Smooth muscle cell (in vitro differentiated cells): ENCODE measurements at regions not wholly inside any gene's neighbourhood (a gene's known extent, or its start where the extent isn't known, plus 50 kb on each side); places are given as distances from the start of the nearest gene placed in this dataset.
A peak's percentile ranks its signal among the peaks of the same experiment; 100 is the strongest.

Source experiments
- DNase-seq: peaks from one replicate; lab custom pipeline; 2025; ENCODE audit not compliant: unreplicated experiment; lab: John Stamatoyannopoulos, UW
- H2AFZ ChIP-seq: fragments of 200-600 bp; sonication (generic); 2 replicates; pipeline ENCODE4 v1.6.0; 2016; ENCODE audit warnings: antibody characterized with exemption, low read depth, mild to moderate bottlenecking
- H3F3A ChIP-seq: fragments of 200-600 bp; sonication (generic); 2 replicates; pipeline ENCODE4 v1.6.0; 2017; ENCODE audit warnings: antibody characterized with exemption, low read depth
- H3K27ac ChIP-seq: fragments of 200-600 bp; sonication (generic); 2 replicates; pipeline ENCODE4 v1.5.1; 2016; ENCODE audit warnings: low read depth, mild to moderate bottlenecking
- H3K27me3 ChIP-seq: fragments of 200-600 bp; sonication (generic); 2 replicates; pipeline ENCODE4 v1.6.1; 2016; ENCODE audit warnings: low read depth, mild to moderate bottlenecking
- H3K36me3 ChIP-seq: fragments of 200-600 bp; sonication (generic); 2 replicates; pipeline ENCODE4 v1.5.1; 2016; ENCODE audit warnings: low read depth
- H3K4me1 ChIP-seq: fragments of 200-600 bp; sonication (generic); 2 replicates; pipeline ENCODE4 v1.5.1; 2016; ENCODE audit warnings: low read depth
- H3K4me2 ChIP-seq: fragments of 200-600 bp; sonication (generic); 2 replicates; pipeline ENCODE4 v1.6.0; 2016; ENCODE audit warnings: mild to moderate bottlenecking
- H3K4me3 ChIP-seq: fragments of 200-600 bp; sonication (generic); 2 replicates; pipeline ENCODE4 v1.5.1; 2016; ENCODE audit warnings: mild to moderate bottlenecking
- H3K79me2 ChIP-seq: fragments of 200-600 bp; sonication (generic); 2 replicates; pipeline ENCODE4 v1.6.0; 2016; ENCODE audit warnings: low read depth, mild to moderate bottlenecking
- H3K9ac ChIP-seq: fragments of 200-600 bp; sonication (generic); 2 replicates; pipeline ENCODE4 v1.6.0; 2016; ENCODE audit warnings: low read depth
- H3K9me3 ChIP-seq: fragments of 200-600 bp; sonication (generic); replicated peaks from 2 replicates; pipeline ENCODE4 v1.5.1; 2016; ENCODE audit warnings: low read depth
- H4K20me1 ChIP-seq: fragments of 200-600 bp; sonication (generic); 2 replicates; pipeline ENCODE4 v1.6.0; 2016; ENCODE audit warnings: low read depth
- CTCF ChIP-seq: fragments of 200-600 bp; sonication (generic); IDR thresholded peaks from 2 replicates; pipeline ENCODE4 v1.5.1; 2017; ENCODE audit warnings: borderline replicate concordance, mild to moderate bottlenecking, antibody characterized with exemption; ENCODE audit not compliant: insufficient read depth, poor library complexity, severe bottlenecking
- WGBS: methylation state at CpG from one replicate; pipeline ENCODE4 v1.1.7; 2016; ENCODE audit warnings: low lambda C conversion rate; 5-methylcytosine and 5-hydroxymethylcytosine counted together

- Histone ChIP-seq H3K4me2 (peak overlapping the region; percentile 54), H3K4me1 (no peaks in the 10 kb centered on the region), H3K36me3 (no peaks in the 10 kb centered on the region), H3K79me2 (no peaks in the 10 kb centered on the region), H3K9ac (no peak overlapping the region), H4K20me1 (no peaks in the 10 kb centered on the region), H2AFZ (peak overlapping the region; percentile 26), H3K4me3 (no peak overlapping the region), H3K27me3 (no peaks in the 10 kb centered on the region), H3K9me3 (no peaks in the 10 kb centered on the region), H3F3A (no peaks in the 10 kb centered on the region), H3K27ac (no peak overlapping the region)
- no peak for DNase-seq
- WGBS: 63% methylated on average over 6 of the region's 6 CpGs
- no peak for TF ChIP-seq CTCF
Measured at GRCh38 chr1:244137725-244138124, 86.6 kb downstream of the ZBTB18 start.

GRCh38 chr1:244138399-244138798 lies 87.3 kb downstream of the ZBTB18 start:
- H3F3A ChIP-seq: no peaks in the 10 kb centered on the region
- no peaks in the 10 kb centered on the region for H3K4me1 ChIP-seq
- H3K27ac ChIP-seq: no peak overlapping the region
- H3K36me3 ChIP-seq: no peaks in the 10 kb centered on the region
- no peak for TF ChIP-seq CTCF
- H3K9me3 ChIP-seq: no peaks in the 10 kb centered on the region
- H3K4me3 ChIP-seq: no peak overlapping the region
- H3K27me3 ChIP-seq: no peaks in the 10 kb centered on the region
- H3K79me2 ChIP-seq: no peaks in the 10 kb centered on the region
- H3K4me2 ChIP-seq: no peak overlapping the region
- no peak overlapping the region for H2AFZ ChIP-seq
- no peaks in the 10 kb centered on the region for H4K20me1 ChIP-seq
- DNase-seq: no peak
- no peak overlapping the region for H3K9ac ChIP-seq
- 83% methylated on average over 7 of the region's 7 CpGs for WGBS

- H3K27ac ChIP-seq: no peak overlapping the region
- TF ChIP-seq CTCF: no peak
- WGBS: 80% methylated on average over 16 of the region's 16 CpGs
- no peaks in the 10 kb centered on the region for H4K20me1 ChIP-seq
- H2AFZ ChIP-seq: no peak overlapping the region
- H3K36me3 ChIP-seq: no peaks in the 10 kb centered on the region
- H3K9me3 ChIP-seq: no peaks in the 10 kb centered on the region
- no peaks in the 10 kb centered on the region for H3K27me3 ChIP-seq
- no peak overlapping the region for H3K9ac ChIP-seq
- no peaks in the 10 kb centered on the region for H3K4me1 ChIP-seq
- DNase-seq: no peak
- H3K4me3 ChIP-seq: no peak overlapping the region
- H3F3A ChIP-seq: no peaks in the 10 kb centered on the region
- H3K79me2 ChIP-seq: no peaks in the 10 kb centered on the region
- H3K4me2 ChIP-seq: no peak overlapping the region
Measured at GRCh38 chr1:244139655-244140054, 88.6 kb downstream of the ZBTB18 start.

GRCh38 chr1:244140420-244140819 lies 89.3 kb downstream of the ZBTB18 start:
- no peak overlapping the region for H3K27ac ChIP-seq

More at GRCh38 chr1:244140420-244140819, 89.3 kb downstream of the ZBTB18 start:
- H3F3A ChIP-seq: no peaks in the 10 kb centered on the region
- no peak for DNase-seq
- H4K20me1 ChIP-seq: no peaks in the 10 kb centered on the region
- H3K9me3 ChIP-seq: no peaks in the 10 kb centered on the region
- no peaks in the 10 kb centered on the region for H3K4me1 ChIP-seq
- H3K27me3 ChIP-seq: no peaks in the 10 kb centered on the region
- H3K36me3 ChIP-seq: no peaks in the 10 kb centered on the region
- no peak overlapping the region for H3K4me3 ChIP-seq
- no peak for TF ChIP-seq CTCF
- WGBS: 96% methylated on average over 3 of the region's 3 CpGs
- H3K9ac ChIP-seq: no peak overlapping the region
- no peak overlapping the region for H2AFZ ChIP-seq
- H3K79me2 ChIP-seq: no peaks in the 10 kb centered on the region
- H3K4me2 ChIP-seq: no peak overlapping the region
